ENCODE measurements at regions not wholly inside any gene's neighbourhood (a gene's known extent, or its start where the extent isn't known, plus 50 kb on each side); places are given as distances from the start of the nearest gene placed in this dataset.
"Not testable (repeated sequence)": the region's sequence is repeated elsewhere in the genome, so short reads cannot be mapped to it uniquely, and the experiment has no call there.

DNA sequence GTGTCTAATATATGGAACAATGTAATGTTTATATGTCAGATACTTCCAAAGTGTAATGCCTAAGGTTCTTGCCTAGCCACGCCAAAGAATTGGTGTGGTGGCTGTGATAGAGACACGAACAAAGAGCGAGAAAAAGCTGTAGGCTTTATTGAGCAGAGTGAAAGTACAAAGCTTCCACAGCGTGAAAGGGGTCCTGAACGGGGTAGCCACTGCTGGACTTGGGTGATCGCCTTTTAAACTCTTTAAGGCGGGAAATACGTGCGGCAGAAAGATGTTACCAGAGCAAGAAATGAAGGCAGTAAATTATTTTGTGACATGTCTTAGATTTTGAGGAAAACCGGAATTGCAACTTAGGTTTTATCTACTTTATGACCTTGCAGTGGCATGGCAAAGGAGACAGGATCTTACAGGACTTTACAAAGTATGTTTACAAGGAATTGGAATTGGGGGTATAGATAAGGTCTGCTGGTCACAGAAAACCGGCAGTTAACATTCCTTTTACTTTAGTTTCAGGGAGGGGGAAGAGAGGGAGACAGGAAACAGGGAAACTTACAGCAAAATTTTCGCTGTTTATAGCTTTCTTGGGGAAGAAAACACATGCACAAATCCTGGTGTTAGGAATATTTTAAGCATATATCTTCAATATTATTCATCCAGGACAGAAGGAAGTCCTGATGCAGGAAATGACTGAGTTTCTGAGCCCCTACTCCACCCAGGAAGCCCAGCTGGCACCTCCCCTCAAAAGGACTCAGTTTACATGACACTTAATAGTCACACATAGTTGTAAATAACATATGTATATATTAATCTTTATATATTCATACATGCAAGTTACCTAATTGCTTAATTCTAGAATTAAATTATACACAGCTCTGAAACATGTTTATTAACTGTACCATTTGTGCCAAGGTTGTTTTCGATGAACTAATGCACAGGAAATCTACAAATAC, 421.3 kb upstream of the PABPC4L start:
- H3K27me3 ChIP-seq, H3K4me3 ChIP-seq, DNase-seq, H3K9me3 ChIP-seq, H3K36me3 ChIP-seq: not testable (repeated sequence)

DNA sequence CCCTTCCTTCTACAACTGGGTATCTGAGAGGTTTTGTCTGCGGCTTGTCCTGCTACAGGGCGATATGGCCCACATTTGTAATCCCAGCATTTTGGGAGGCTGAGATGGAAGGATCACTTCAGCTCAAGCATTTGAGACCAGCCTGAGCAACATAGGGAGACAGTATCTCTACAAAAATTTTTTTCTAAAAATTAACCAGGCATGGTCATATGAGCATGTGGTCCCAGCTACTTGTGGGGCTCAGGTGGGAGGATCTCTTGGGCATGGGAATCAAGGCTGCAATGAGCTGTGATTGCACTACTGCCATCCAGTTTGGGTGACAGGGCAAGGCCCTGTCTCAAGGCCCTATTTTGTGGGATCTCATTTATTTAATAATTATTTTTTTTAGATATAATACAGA, 420.6 kb upstream of the PABPC4L start:
- DNase-seq: no peak
- Histone ChIP-seq H3K27me3 (no peaks in the 10 kb centered on the region), H3K36me3 (no peaks in the 10 kb centered on the region), H3K4me3 (no peak overlapping the region), H3K9me3 (no peaks in the 10 kb centered on the region)

DNA sequence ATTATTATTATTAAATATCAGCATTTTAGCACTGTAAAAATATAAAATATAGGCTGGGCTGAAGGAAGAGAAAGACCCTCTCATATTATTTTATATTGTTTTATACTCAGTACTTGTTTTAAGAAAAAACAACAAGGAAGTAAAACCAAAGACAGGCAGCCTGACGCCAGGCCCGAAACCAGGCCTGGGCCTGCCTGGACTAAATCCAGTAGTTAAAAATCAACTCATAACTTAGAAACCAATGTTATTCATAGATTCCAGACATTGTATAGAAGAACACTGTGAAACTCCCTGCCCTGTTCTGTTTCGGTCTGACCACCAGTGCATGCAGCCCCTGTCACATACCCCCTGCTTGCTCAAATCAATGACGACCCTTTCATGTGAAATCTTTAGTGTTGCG, 420.1 kb upstream of the PABPC4L start:
- not testable (repeated sequence) for DNase-seq, H3K27me3 ChIP-seq, H3K4me3 ChIP-seq, H3K9me3 ChIP-seq, H3K36me3 ChIP-seq

DNA sequence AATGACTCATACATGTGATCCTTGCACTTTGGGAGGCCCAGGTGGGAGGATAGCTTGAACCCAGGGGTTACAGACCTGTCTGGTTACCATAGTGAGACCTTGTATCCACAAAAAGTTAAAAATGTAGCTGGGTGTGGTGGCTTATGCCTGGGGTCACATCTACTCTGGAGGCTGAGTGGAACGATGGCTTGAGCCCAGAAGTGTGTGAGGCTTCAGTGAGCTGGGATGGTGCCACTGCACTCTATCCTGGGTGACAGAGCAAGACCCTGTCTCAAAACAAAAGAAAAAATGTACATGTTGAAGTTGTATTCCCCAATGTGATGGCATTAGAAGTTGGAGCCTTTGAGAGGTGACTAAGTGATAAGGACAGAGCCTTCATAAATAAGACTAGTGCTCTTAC, 409.4 kb upstream of the PABPC4L start:
- no peak for DNase-seq
- Histone ChIP-seq H3K9me3 (no peaks in the 10 kb centered on the region), H3K36me3 (no peaks in the 10 kb centered on the region), H3K27me3 (no peaks in the 10 kb centered on the region), H3K4me3 (no peak overlapping the region)

DNA sequence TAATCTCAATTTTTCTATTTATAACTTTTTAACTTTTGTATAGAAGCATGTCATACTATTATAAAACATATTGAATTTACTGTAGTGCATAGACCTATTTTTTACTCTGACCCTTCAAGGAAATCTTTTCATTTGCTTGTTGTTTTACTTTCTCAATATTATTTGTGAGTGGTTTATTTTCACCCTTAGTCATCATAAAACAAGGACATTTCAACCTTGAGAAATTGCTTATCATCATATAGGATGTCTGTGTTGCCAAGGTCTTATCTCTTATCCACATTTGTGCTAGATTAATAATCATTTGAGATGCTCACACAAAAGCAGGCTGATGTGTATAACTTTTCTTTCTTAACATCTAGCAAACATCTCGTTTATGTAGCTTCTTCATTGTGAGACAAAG, 408.6 kb upstream of the PABPC4L start:
- Histone ChIP-seq H3K4me3 (no peak overlapping the region), H3K36me3 (no peaks in the 10 kb centered on the region), H3K27me3 (no peaks in the 10 kb centered on the region), H3K9me3 (no peaks in the 10 kb centered on the region)
- DNase-seq: no peak

DNA sequence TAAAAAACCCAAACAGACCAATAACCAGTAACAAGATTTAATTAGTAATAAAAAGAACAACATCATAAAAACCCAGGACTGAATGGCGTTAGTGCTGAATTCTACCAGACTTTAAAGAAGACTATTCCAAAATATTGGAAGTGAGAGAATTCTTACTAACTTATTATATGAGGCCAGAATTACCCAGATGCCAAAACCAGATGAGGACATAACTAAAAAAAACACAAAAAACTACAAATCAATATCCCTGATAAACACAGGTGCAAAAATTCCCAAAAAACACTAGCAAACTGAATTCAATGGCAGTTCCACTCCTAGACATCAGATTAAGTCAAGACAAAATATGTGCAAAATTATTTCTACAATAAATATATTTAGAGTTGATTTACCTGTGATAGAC, 400.1 kb upstream of the PABPC4L start:
- Histone ChIP-seq H3K27me3 (no peaks in the 10 kb centered on the region), H3K9me3 (no peaks in the 10 kb centered on the region), H3K36me3 (no peaks in the 10 kb centered on the region), H3K4me3 (no peak overlapping the region)
- DNase-seq: no peak

DNA sequence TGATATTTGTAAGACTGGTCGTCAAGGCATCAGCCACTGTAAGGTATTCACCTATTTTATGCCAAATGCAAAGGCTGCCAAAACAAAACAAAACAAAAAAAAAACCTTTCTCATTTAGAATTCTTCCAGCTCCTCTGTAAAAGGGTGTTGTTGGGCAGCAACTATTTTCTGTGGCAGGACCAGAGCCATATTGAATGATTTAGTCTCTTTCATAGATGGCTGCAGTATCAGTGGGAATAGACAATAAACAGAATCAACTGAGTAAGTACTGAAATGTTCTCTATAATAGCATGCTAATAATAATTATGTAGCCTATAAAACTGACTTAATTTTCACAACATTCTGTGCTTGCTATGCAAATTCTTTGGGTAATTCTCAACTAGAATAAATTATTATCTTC, 389.7 kb upstream of the PABPC4L start:
- H3K9me3 ChIP-seq: no peaks in the 10 kb centered on the region
- H3K4me3 ChIP-seq: no peak overlapping the region
- no peaks in the 10 kb centered on the region for H3K27me3 ChIP-seq
- no peak for DNase-seq
- H3K36me3 ChIP-seq: no peaks in the 10 kb centered on the region

DNA sequence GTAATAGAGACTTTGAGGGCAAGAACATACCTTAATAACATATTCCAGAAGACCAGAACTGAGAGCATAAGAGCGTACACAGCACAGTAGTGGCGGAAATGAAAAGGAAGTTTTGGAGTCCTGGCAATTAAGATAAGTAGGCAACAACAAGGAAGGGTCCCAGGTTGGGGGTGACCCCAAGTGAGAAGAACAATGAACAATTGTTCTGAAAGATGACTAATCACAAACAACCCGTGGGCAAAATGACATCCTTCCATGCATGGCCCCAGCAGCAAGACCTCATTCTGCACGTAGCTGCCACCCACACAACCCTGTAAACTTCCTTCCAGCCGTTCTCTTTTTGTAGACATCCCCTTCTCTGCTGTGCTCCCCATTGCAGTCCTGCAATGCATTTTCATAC, 384.4 kb upstream of the PABPC4L start:
- no peaks in the 10 kb centered on the region for H3K27me3 ChIP-seq
- H3K36me3 ChIP-seq: no peaks in the 10 kb centered on the region
- no peak for DNase-seq
- no peaks in the 10 kb centered on the region for H3K9me3 ChIP-seq
- no peak overlapping the region for H3K4me3 ChIP-seq

DNA sequence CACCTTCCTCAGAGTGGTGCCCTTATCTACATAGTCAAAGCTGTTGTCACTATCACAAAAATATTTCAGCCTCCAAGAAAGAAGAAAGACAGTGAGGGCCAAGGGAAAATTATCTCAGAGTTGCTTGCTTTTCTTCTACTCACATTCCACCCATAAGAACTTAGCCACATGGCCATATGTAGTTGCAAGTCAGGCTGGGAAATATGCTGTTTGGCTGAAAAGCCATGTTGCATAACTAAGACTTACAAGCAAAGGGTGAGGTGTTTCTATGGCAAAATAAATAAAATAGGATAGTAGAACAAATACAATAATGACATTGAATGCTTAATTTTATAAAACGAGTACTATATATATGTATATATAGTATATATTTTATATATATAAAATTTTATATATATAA, 365.9 kb upstream of the PABPC4L start:
- no peak for DNase-seq
- Histone ChIP-seq H3K27me3 (no peaks in the 10 kb centered on the region), H3K36me3 (no peaks in the 10 kb centered on the region), H3K9me3 (no peaks in the 10 kb centered on the region), H3K4me3 (no peak overlapping the region)

DNA sequence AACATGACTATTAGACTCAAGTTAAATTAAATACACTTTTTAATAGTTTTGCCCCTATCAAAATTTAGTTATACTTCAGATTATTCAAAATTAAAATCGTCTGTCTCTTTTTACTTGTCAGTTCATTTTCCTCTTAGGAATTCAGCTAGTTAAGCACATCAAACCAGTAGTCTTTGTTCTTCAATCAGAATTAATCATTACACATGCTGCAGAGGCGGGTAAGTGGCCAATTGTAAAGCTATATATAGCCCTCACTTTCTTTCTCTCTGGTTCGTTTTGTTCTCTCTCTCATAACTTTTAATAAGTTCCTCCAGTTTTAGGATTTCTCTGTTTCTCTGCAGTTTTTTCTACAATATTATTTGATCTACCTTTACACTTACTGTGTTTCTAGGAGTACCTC, 359.1 kb upstream of the PABPC4L start:
- H3K4me3 ChIP-seq: no peak overlapping the region
- no peaks in the 10 kb centered on the region for H3K36me3 ChIP-seq
- DNase-seq: no peak
- H3K27me3 ChIP-seq: no peaks in the 10 kb centered on the region
- H3K9me3 ChIP-seq: no peaks in the 10 kb centered on the region

DNA sequence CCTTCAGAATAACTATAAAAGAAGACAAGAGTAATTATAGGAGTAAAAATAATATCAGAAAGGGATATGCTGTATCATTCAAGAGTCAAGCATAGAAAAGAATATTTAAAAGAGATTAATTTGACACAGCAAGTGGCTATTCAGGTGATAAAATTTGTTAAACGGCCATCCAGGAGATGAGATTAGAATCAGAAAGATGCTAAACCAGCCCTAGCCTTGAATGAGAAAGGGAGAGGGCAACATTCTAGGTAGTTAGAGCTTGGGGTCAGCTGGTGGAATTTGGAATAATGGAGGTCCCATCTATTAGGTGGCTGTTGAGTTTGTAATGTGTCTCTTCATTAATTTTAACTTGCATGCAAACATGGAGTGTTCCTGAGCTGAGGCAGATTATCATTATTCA, 350.5 kb upstream of the PABPC4L start:
- DNase-seq: no peak
- Histone ChIP-seq H3K4me3 (no peak overlapping the region), H3K9me3 (no peaks in the 10 kb centered on the region), H3K36me3 (no peaks in the 10 kb centered on the region), H3K27me3 (no peaks in the 10 kb centered on the region)

DNA sequence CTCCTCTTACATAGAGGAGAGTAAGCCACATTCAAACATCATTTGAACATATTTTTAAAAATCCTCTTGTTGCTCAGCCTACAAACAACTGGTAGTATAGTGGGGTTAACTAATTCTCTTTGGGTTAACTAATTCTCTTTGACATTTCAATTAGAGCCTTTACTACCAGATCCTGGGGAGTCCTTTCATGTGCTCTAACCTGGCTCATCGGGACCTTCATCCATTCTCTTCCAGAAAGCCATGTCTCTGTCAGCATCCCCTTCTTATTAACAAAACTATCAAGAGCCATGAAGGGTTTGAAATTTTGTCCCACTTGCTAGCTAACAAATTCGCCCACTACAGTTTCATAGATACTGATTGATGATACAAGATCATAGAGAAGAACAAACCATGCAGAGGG, 349.8 kb upstream of the PABPC4L start:
- H3K4me3 ChIP-seq: no peak overlapping the region
- no peaks in the 10 kb centered on the region for H3K27me3 ChIP-seq
- H3K9me3 ChIP-seq: no peaks in the 10 kb centered on the region
- no peak for DNase-seq
- H3K36me3 ChIP-seq: no peaks in the 10 kb centered on the region

DNA sequence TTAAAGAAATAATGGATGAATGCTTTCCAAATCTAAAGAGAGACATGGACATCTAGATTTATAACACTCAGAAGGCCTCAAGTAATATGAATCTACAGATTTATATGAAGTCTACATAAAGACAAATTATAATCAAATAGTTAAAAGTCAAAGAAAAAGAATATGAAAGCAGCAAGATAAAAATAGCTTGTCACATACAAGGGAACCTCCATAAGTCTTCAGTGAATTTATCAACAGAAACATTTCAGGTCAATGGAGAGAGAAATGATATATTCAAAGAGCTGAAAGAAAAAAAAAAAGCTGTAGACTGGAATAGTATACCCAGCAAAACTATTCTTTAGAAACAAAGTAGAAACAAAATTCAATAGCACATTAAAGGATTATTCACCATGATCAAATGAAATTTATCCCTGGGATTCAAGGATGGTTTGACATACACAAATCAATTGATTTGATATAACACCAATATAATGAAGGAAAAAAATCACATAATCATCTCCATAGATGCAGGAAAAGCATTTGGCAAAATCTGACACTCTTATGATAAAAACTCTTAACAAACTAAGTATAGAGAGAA, 346.6 kb upstream of the PABPC4L start:
- Histone ChIP-seq H3K4me3 (no peak overlapping the region), H3K27me3 (no peaks in the 10 kb centered on the region), H3K36me3 (no peaks in the 10 kb centered on the region), H3K9me3 (no peaks in the 10 kb centered on the region)
- DNase-seq: no peak

DNA sequence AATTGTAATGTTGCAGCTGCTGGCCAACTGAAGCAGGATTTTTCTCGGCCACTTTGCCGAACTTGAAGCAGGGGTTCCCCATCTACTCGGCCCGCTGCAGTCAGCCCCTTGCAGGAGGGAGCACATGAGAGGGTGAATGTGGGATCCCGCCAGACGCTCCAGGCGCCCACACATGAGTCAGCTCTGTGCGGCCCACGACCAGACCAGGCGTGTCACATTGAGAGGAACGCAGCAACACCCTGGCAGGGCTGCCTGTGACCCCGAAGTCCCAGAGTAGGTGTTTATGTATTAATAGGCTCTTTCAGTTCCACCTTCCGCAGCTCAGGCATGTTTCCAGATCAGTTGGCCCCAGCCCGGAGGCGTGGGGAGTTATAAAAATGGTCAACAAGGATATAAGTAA, 344.7 kb upstream of the PABPC4L start:
- H3K9me3 ChIP-seq: no peaks in the 10 kb centered on the region
- H3K4me3 ChIP-seq: no peak overlapping the region
- DNase-seq: no peak
- H3K27me3 ChIP-seq: no peaks in the 10 kb centered on the region
- no peaks in the 10 kb centered on the region for H3K36me3 ChIP-seq

DNA sequence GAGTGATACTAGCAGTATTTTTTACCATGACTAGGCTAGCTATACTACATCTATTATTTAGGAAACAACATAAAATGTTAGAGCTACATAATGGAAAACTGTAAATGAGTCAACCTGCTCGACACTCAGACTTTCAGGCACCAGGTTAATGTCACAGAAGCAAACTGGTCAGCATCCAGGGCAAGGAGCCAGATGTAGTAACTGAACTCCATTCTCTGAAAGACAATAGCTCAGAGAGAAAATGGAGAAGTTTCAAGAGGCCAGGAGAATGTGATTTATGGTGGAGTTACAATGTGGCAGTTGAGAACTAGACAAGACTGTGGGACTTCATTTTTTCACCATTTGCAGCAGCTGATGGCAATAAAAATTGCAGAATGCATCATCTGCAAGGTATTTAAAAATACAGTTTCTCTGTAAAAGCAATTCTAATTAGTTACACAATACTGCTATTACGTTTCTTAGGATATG, 342.7 kb upstream of the PABPC4L start:
- Histone ChIP-seq H3K36me3 (no peaks in the 10 kb centered on the region), H3K9me3 (no peaks in the 10 kb centered on the region), H3K27me3 (no peaks in the 10 kb centered on the region), H3K4me3 (no peak overlapping the region)
- DNase-seq: peak; percentile 10

DNA sequence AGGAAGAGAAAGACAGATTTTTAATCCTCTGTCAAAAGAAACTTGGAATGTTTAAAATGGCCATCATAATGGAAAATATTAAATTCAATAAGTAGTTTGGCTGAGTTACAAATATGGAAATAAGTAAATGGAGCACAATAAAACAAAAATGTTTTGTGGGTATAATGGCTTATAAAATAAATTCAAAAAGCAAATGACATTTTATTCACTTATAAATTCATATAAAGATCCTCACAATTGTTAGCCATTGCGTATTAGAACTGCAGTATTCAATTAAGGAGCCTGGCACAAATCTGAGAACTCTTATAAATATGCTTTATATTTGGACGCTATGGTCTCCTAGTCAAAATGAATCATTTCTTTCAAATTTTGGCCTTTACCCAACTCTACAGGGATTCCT, 339.0 kb upstream of the PABPC4L start:
- H3K4me3 ChIP-seq: no peak overlapping the region
- H3K27me3 ChIP-seq: no peaks in the 10 kb centered on the region
- no peak for DNase-seq
- H3K9me3 ChIP-seq: no peaks in the 10 kb centered on the region
- no peaks in the 10 kb centered on the region for H3K36me3 ChIP-seq

DNA sequence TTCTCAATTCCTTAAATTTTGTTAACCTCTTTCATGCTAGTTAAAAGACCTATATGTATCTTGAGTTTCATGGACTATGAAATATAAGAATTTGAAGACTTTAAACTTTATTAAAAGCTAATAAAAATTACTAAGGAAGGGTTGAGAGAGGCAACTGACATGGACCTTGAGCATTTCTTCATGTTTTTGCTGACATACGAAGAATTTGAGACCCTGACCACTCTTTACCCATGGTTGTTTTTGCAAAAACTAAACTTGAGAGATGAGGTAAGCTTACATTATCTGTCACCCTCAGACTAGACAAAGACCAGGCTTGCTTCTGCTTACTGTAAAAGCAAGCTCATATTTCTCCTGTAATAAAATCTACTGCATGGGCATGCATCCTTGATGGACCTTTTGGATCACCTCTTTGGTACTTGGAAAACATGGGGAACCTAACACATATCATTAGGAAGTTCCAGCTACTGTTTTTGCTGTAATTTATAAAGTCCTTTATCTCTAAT, 338.2 kb upstream of the PABPC4L start:
- no peaks in the 10 kb centered on the region for H3K9me3 ChIP-seq
- H3K36me3 ChIP-seq: no peaks in the 10 kb centered on the region
- H3K27me3 ChIP-seq: no peaks in the 10 kb centered on the region
- H3K4me3 ChIP-seq: no peak overlapping the region
- no peak for DNase-seq

DNA sequence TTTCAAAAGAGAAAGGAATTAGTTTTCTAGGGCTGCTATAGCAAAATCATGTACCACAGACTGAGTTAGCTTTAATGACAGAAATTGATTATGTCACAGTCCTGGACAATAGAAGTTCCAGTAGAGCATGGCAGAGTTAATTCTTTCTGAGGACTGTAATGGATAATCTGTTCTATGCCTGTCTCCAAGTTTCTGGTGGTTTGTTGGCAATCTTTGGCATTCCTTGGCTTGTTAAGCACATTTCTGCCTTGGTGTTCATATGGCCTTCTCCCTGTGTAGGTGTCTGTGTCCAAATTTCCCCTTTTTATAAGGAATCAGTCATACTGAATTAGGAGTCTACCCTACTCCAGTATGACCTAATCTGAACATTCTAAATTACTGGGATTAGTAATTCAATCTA, 336.1 kb upstream of the PABPC4L start:
- Histone ChIP-seq H3K27me3 (no peaks in the 10 kb centered on the region), H3K36me3 (no peaks in the 10 kb centered on the region), H3K4me3 (no peak overlapping the region), H3K9me3 (no peaks in the 10 kb centered on the region)
- no peak for DNase-seq
